NCI-H1436 (cell line): ENCODE measurements at regions not wholly inside any gene's neighbourhood (a gene's known extent, or its start where the extent isn't known, plus 50 kb on each side); places are given as distances from the start of the nearest gene placed in this dataset.

ENCODE experiments used
- DNase-seq: peaks from one replicate; lab custom pipeline; 2025; lab: John Stamatoyannopoulos, UW

GRCh38 chr3:30495172-30496065 is 111.0 kb upstream of the TGFBR2 start:
- DNase-seq, result no peak

GRCh38 chr3:30496066-30496966 is 110.1 kb upstream of the TGFBR2 start:
- DNase-seq, result no peak

GRCh38 chr3:30498587-30498967 is 107.8 kb upstream of the TGFBR2 start:
- no peak for DNase-seq

- DNase-seq, result no peak
These were observed 105.6 kb upstream of the TGFBR2 start for GRCh38 chr3:30500666-30501399.

- no peak for DNase-seq
These were observed 104.9 kb upstream of the TGFBR2 start for GRCh38 chr3:30501526-30501925.

GRCh38 chr3:30502051-30502741 is 104.2 kb upstream of the TGFBR2 start:
- DNase-seq, result no peak

- no peak for DNase-seq
These were observed 103.7 kb upstream of the TGFBR2 start for GRCh38 chr3:30502742-30503073.

GRCh38 chr3:30503446-30503845 is 103.0 kb upstream of the TGFBR2 start:
- DNase-seq, result no peak

GRCh38 chr3:30504939-30505338 is 101.5 kb upstream of the TGFBR2 start:
- DNase-seq, result no peak

GRCh38 chr3:30505866-30506520 is 100.4 kb upstream of the TGFBR2 start:
- DNase-seq, result no peak

GRCh38 chr3:30508339-30508738 is 98.1 kb upstream of the TGFBR2 start:
- DNase-seq, result no peak

GRCh38 chr3:30510596-30510995 is 95.8 kb upstream of the TGFBR2 start:
- no peak for DNase-seq

GRCh38 chr3:30511524-30512251 is 94.7 kb upstream of the TGFBR2 start:
- DNase-seq, result no peak

GRCh38 chr3:30512576-30512975 is 93.8 kb upstream of the TGFBR2 start:
- DNase-seq, result no peak

GRCh38 chr3:30513374-30514152 is 92.8 kb upstream of the TGFBR2 start:
- no peak for DNase-seq

GRCh38 chr3:30516238-30516637 is 90.2 kb upstream of the TGFBR2 start:
- no peak for DNase-seq

GRCh38 chr3:30518181-30518864 is 88.1 kb upstream of the TGFBR2 start:
- DNase-seq, result no peak

- DNase-seq, result no peak
These were observed 87.5 kb upstream of the TGFBR2 start for GRCh38 chr3:30518872-30519271.

GRCh38 chr3:30520699-30521098 is 85.7 kb upstream of the TGFBR2 start:
- no peak for DNase-seq
